Stimulated activated memory B cell treated with anti-CD40 and anti-IgM and Interleukin-4, amounts not matched to agents 10 μg/mL and 1 μg/mL and 100 μg/mL, for 72 hours (primary cell): ENCODE measurements at regions not wholly inside any gene's neighbourhood (a gene's known extent, or its start where the extent isn't known, plus 50 kb on each side); places are given as distances from the start of the nearest gene placed in this dataset.

Experiments
- ATAC-seq: fragments of 150-1000 bp; cut with Tn5 transposase; 2 replicates; pipeline ENCODE4 v1.10.0; 2021
- H3K27ac Mint-ChIP-seq: one replicate; pipeline ENCODE4 v1.8.0; 2022; ENCODE audit warnings: mild to moderate bottlenecking, mixed read lengths
- H3K27me3 Mint-ChIP-seq: one replicate; pipeline ENCODE4 v1.8.0; 2022; ENCODE audit warnings: mixed read lengths
- H3K36me3 Mint-ChIP-seq: one replicate; pipeline ENCODE4 v1.8.0; 2022; ENCODE audit warnings: mixed read lengths
- H3K4me1 Mint-ChIP-seq: one replicate; pipeline ENCODE4 v1.8.0; 2022; ENCODE audit warnings: mixed read lengths
- H3K4me3 Mint-ChIP-seq: one replicate; pipeline ENCODE4 v1.8.0; 2022; ENCODE audit warnings: mild to moderate bottlenecking, moderate library complexity, mixed read lengths
- H3K9me3 Mint-ChIP-seq: one replicate; pipeline ENCODE4 v1.8.0; 2022; ENCODE audit warnings: mixed read lengths

DNA sequence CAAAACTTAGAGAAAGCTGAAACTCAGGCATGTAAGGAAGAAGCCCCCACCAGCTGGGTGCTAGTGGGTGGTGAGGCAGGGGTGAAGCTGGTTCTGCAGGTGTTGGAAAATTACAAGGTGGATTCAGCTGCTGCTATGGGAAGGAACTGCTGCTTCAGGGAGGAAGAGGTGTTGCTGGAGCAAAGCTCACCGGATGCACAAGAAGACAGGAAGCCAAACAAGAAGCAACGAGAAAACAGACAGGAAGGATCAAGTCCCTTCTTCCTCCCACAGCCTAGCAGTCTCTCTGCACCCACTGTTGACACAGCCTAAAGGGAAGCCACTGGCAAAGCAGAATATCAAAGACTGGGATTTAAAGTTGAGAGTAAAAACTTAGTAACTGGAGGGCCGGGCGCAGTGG, 100.2 kb upstream of the JADE1 start:
- Mint-ChIP-seq H3K36me3 (no peaks in the 10 kb centered on the region), H3K27ac (no peak overlapping the region), H3K4me1 (no peaks in the 10 kb centered on the region), H3K9me3 (no peaks in the 10 kb centered on the region), H3K4me3 (no peak overlapping the region), H3K27me3 (peaks cover 12% of the 10 kb centered on the region)
- ATAC-seq = no peak

DNA sequence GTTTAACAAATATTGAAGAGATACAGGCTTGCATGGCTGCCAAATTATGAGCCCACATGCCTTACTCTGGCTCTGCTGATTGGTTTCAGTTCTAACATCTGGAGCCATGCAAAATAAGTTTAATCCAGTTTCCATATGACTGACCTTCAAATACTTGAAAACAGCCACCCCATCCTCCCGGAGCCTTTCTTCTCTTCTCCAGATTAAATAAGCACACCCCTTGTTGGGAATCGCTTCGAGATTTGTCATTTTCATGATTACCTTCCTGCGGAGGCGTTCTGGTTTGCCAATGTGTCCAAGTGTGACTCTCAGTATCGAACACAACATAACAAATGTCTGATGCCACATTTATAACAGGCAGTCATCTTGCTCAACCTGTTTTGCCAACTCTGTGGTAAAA, 101.6 kb upstream of the JADE1 start:
- Mint-ChIP-seq H3K36me3 (no peaks in the 10 kb centered on the region), H3K27me3 (peaks cover 12% of the 10 kb centered on the region), H3K4me1 (no peaks in the 10 kb centered on the region), H3K9me3 (no peaks in the 10 kb centered on the region), H3K27ac (no peak overlapping the region), H3K4me3 (no peak overlapping the region)
- ATAC-seq = no peak

DNA sequence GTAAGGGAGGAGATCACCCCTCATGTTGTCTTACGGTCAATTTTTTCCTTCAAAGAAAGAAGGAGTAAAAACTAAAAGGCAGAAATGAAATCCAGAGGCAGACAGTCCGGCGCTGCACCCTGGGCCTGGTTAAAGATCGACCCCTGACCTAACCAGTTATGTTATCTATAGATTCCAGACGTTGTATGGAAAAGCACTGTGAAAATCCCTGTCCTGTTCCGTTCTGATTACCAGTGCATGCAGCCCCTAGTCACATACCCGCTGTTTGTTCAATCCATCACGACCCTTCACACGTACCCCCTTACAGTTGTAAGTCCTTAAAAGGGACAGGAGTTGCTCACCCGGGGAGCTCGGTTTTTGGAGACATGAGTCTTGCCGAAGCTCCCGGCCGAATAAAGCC, 105.6 kb upstream of the JADE1 start:
- Mint-ChIP-seq H3K27ac (no peak overlapping the region), H3K9me3 (no peaks in the 10 kb centered on the region), H3K27me3 (peaks cover 12% of the 10 kb centered on the region), H3K4me3 (no peak overlapping the region), H3K36me3 (no peaks in the 10 kb centered on the region), H3K4me1 (no peaks in the 10 kb centered on the region)
- ATAC-seq = no peak

DNA sequence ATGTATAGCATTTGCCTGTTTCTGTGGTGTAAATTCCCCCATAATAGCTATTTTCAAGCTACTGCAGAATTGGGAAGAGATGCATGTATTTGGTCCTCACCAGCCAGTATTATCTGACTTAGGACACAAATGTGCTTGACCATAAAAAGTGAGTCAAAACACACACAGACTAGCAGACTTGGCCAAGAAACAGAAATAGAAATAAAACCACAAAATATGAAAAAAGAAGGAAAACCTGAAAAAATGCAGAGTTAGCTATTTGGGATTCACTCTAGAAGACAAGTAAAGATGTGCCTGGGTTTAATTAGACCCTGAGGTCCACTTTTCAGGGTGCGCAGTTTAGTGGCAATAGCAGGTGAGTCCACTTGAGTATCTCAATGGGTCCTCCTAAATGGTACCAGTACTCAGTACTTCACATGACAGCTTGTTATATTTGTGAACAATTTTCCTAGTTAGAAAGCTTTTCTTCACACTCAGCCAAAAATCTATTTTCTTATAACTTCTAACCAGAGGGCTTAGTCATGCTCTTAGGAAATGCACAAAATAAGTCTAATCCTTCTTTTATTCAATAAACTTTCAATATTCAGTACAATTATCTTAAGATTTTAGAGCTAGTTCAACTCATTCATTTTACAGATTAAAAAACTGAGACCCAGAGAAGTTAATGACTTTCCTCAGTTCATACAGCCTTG, 108.7 kb upstream of the JADE1 start:
- no peak overlapping the region for H3K27ac Mint-ChIP-seq
- H3K4me1 Mint-ChIP-seq = no peaks in the 10 kb centered on the region
- H3K9me3 Mint-ChIP-seq = no peaks in the 10 kb centered on the region
- ATAC-seq = no peak
- peaks cover 4% of the 10 kb centered on the region for H3K27me3 Mint-ChIP-seq
- H3K4me3 Mint-ChIP-seq = no peak overlapping the region
- H3K36me3 Mint-ChIP-seq = no peaks in the 10 kb centered on the region

DNA sequence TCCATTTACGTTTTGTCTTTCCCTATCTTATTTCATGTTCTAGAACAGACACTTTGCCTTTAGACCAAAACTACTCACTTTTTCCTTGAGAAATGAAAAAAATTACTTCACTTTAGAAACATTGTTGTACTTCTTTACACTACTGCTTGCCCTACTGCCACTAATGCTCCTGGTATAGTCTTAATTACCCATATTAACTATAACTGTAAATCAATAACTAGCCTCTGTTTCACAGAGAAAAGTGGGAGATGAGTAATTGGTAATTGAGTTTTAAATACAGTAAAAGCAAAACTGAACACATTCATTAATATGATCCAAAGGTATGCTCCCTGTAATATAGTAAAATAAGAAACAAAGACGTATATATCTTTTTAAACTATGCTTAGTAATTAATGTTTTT, 111.1 kb upstream of the JADE1 start:
- Mint-ChIP-seq H3K27ac (no peak overlapping the region), H3K27me3 (no peaks in the 10 kb centered on the region), H3K4me1 (no peaks in the 10 kb centered on the region), H3K4me3 (no peak overlapping the region), H3K36me3 (no peaks in the 10 kb centered on the region), H3K9me3 (peaks cover 10% of the 10 kb centered on the region)
- no peak for ATAC-seq

DNA sequence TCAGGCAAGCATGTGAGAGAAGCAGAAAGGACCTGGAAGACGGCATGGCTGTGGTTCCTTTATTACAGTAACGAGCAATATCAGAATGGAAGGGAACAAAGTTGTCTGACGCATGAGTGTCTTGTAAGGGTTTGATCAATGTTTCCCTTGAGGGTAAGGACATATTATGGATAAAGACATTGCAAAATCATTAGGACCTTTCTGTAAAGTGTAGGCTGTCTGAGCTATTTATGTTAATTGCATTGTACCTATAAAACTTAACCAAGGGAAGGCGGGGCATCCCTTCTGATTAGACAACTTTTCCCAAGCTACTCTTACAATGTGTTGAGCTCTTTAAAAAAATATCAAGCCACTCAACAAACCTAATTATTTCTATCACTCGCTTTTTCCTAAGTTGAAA, 112.2 kb upstream of the JADE1 start:
- Mint-ChIP-seq H3K27ac (no peak overlapping the region), H3K27me3 (no peaks in the 10 kb centered on the region), H3K9me3 (peaks cover 10% of the 10 kb centered on the region), H3K4me1 (no peaks in the 10 kb centered on the region), H3K36me3 (no peaks in the 10 kb centered on the region), H3K4me3 (no peak overlapping the region)
- ATAC-seq = no peak

DNA sequence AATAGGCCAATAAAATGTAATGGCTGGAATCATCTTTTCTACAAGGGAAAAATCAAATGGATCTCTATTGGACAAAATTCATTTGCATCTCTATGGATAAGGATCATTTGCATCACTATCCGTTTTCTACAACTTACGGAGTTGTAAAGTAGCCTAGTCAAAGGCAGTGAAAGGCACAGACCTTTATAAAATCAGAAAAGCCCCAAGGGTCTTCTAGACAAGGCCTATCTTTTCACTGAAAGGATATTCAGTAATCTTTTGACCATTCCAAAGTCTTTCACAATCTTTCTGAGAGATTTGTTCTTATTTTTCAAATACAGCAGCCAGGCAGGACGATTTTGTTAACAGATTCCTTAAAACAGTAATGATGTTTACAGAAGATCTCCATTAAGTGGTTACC, 119.5 kb upstream of the JADE1 start:
- Mint-ChIP-seq H3K36me3 (no peaks in the 10 kb centered on the region), H3K4me3 (no peak overlapping the region), H3K4me1 (no peaks in the 10 kb centered on the region), H3K9me3 (peaks cover 9% of the 10 kb centered on the region), H3K27ac (no peak overlapping the region), H3K27me3 (peaks cover 11% of the 10 kb centered on the region)
- ATAC-seq = no peak

DNA sequence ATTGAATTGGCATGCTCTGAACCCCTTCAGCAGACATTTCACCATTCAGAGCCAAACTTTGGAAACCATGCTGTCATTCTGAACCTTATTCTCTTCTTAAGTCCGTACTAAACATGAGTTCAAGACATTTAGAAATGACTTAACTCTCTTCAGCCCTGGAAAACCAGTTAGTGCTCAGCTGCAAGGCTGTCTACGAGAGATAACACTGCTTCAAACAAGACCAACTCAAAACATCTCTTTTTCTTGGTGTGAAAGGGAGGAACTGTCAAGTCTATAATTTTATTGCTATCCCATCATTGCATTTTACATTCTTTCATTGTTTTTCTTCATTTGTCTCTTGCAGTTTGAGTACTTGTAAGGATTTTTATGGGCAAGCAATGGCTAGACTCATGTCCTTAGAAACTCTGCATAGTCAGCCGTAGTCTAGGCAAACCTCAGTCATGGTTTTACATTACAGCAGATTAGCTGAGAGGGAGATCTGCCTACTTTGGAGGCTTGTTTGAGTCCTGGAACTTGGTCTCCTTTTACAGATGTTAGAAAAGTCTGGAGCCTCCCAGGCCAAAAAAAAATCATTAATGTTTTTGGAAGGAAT, 120.6 kb upstream of the JADE1 start:
- no peak for ATAC-seq
- H3K27me3 Mint-ChIP-seq = peaks cover 11% of the 10 kb centered on the region
- H3K27ac Mint-ChIP-seq = no peak overlapping the region

DNA sequence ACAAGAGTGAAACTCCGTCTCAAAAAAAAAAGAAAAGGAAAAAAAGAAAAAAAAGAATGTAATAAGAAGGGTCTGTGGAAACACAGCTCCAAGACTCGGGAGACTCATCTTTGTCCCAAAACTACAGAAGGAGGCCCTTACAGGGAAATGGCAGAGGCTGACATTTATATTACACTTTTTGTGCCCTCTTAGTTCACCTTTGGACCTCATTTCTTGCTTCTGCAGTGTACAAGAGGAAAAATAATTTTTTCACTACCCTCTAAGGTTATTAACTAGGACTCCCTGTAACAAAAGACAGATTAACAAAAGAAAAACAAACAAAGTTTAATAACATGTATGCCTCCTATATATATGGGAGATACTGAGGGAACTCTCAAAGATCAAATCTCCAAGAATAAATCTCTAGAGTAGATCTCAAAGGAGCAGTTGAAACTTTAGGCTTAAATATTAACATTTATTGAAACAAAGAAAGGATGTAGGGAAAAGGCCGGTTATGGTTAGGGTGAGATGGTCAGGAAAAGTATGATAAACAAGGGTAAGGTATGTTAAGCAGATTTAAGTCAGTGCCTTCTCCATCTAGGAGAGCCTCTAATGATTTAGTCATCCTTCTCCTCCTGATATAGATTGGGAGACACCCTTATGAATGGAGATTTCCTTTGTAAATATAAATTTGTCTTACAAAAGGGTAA, 121.3 kb upstream of the JADE1 start:
- no peak overlapping the region for H3K27ac Mint-ChIP-seq
- peaks cover 12% of the 10 kb centered on the region for H3K4me1 Mint-ChIP-seq
- no peak for ATAC-seq

More for the DNA sequence above, 120.6 kb upstream of the JADE1 start:
- H3K36me3 Mint-ChIP-seq = no peaks in the 10 kb centered on the region
- H3K4me1 Mint-ChIP-seq = peaks cover 4% of the 10 kb centered on the region
- H3K4me3 Mint-ChIP-seq = no peak overlapping the region
- H3K9me3 Mint-ChIP-seq = peaks cover 4% of the 10 kb centered on the region

DNA sequence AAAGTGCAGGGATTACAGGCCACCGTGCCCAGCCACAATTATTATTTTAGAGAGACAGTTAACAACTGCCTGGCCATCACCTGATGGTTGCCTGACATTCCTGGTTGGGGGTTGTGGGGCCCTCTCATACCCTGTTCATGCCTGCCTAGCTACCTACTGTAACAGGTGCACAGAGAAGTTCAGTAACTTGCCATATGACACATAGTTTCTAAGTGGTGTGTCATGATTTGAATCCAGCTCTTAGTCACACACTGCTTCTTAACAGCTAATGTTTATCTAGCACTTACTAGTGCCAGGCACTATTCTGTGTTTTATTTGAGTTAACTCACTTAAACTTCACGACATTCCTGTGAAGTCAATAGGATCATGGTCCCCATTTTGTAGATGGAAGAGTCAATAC, 122.7 kb upstream of the JADE1 start:
- no peak for ATAC-seq
- H3K36me3 Mint-ChIP-seq = no peaks in the 10 kb centered on the region
- H3K4me3 Mint-ChIP-seq = no peak overlapping the region
- peaks cover 14% of the 10 kb centered on the region for H3K4me1 Mint-ChIP-seq
- H3K27ac Mint-ChIP-seq = no peak overlapping the region
- no peaks in the 10 kb centered on the region for H3K9me3 Mint-ChIP-seq
- peaks cover 11% of the 10 kb centered on the region for H3K27me3 Mint-ChIP-seq

More for the DNA sequence above, 121.3 kb upstream of the JADE1 start:
- H3K4me3 Mint-ChIP-seq = no peak overlapping the region
- no peaks in the 10 kb centered on the region for H3K9me3 Mint-ChIP-seq
- H3K36me3 Mint-ChIP-seq = no peaks in the 10 kb centered on the region
- peaks cover 11% of the 10 kb centered on the region for H3K27me3 Mint-ChIP-seq

DNA sequence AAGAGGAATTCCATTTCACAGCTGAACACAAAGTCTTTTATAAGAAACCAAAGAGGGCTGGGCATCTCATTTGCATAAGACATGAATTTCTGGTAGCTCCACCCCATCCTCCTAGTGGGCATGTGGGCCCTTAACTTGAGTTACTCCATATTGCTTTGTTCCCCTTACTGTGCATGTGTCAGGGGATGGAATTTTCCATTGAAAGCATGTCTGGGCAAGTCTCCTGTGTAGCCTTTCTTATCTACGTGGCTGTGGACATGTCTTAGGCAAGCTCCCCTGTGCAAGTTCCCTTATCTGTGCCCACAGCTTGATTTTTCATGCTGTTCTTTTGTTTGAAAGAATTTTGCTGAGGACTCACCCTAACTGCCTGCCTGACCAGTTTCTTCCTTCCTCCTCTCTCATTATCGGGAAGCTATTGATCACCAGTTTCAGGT, 123.5 kb upstream of the JADE1 start:
- Mint-ChIP-seq H3K4me3 (no peak overlapping the region), H3K27ac (no peak overlapping the region), H3K27me3 (peaks cover 11% of the 10 kb centered on the region), H3K4me1 (peaks cover 14% of the 10 kb centered on the region), H3K9me3 (no peaks in the 10 kb centered on the region), H3K36me3 (no peaks in the 10 kb centered on the region)
- ATAC-seq = no peak

DNA sequence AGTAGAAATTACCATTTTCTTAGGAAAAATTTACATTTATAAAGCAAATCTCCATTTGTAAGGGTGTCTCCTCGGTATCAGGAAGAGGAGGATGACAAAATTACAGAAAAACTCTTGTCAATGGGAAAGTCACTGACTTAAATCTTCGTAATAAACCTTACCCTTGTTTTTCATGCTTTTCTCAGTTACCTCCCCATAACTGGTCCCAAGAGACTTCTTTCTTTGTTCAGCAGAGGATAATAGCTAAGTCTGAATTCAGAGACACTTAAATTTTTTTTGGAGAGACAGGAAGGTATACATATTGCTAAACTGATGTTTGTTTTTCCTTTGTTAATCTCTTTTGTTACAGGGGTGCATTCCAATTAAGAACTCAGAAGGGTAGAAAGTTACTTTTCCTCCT, 125.5 kb upstream of the JADE1 start:
- Mint-ChIP-seq H3K36me3 (no peaks in the 10 kb centered on the region), H3K4me1 (peaks cover 14% of the 10 kb centered on the region), H3K4me3 (no peak overlapping the region), H3K27ac (peak overlapping the region; percentile 44), H3K27me3 (peaks cover 11% of the 10 kb centered on the region), H3K9me3 (no peaks in the 10 kb centered on the region)
- no peak for ATAC-seq

DNA sequence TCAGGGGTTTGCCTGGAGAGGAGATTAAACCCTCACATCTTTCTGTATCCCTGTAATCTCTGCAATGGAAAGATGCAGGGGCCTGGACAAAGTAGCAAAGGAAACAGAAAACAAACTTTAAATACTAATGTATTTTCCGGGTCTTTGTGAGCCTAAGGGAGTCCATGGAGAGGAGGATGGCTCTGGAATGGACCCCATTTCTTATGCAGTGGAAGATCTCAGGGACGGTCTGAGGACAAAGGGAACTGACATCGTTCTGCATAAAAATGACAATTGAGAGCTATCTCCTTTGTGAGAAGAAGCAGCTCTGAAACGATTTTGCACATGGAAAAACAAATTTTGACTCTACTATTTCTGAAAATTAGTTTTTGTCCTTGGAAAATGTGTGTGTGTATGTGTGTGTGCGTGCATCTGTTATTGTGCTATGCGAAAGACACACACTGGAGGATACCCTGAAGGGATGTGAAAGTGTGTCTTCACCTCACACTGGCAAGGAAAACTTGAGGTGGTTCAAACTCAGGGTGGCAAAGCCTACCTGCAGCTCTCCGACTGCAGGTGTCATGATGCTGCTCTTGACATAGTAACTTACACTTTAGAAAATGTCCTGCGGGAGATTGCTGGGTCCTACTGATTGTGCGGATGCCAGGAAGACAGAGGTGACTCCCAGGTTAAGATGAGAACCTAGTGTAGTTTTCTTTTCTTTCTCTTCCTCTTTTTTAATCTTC, 126.4 kb upstream of the JADE1 start:
- Mint-ChIP-seq H3K4me1 (peaks cover 14% of the 10 kb centered on the region), H3K27ac (peak overlapping the region; percentile 44), H3K9me3 (no peaks in the 10 kb centered on the region), H3K36me3 (no peaks in the 10 kb centered on the region), H3K27me3 (peaks cover 4% of the 10 kb centered on the region), H3K4me3 (no peak overlapping the region)
- ATAC-seq = no peak

DNA sequence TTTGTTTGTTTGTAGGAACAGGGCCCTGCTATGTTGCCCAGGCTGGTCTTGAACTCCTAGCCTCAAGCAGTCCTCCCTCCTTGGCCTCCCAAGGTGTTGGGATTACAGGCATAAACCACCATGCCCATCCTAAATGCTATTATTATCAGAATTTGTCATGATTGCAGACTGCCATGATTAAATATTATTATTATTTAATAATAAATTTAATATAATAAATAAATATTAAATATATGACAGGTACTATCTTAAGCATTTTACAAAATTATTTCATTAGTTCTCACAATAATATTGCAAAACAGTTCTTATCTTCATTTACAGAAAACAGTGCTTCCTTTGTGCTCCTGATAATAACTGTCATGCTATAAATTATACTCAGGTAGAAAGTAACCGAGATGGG, 133.4 kb upstream of the JADE1 start:
- no peak for ATAC-seq
- Mint-ChIP-seq H3K27me3 (no peaks in the 10 kb centered on the region), H3K36me3 (no peaks in the 10 kb centered on the region), H3K4me1 (peaks cover 15% of the 10 kb centered on the region), H3K9me3 (no peaks in the 10 kb centered on the region), H3K27ac (no peak overlapping the region), H3K4me3 (no peak overlapping the region)

DNA sequence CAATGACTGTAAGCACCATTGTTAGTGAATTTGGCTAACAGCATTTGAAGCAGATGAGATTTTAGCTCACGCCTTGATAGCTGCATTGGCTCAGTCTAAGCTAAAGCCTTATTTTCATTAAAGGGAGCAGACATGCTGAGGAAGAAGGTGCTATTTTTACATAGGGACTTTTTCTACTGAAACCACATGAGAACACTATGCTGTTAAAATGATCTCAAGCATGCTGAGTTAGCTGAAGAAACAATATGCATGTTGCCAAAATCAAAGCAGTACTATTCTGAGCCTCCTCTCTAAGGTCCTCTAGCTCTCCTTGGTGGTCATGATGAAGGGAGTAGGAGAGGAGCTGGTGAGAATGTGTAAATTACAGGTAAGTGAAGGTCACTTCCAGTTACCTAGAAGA, 134.4 kb upstream of the JADE1 start:
- peak; percentile 79 for ATAC-seq
- Mint-ChIP-seq H3K9me3 (no peaks in the 10 kb centered on the region), H3K27me3 (no peaks in the 10 kb centered on the region), H3K4me1 (peaks cover 15% of the 10 kb centered on the region), H3K36me3 (no peaks in the 10 kb centered on the region), H3K4me3 (no peak overlapping the region), H3K27ac (peak overlapping the region; percentile 45)
